ENCODE measurements at regions not wholly inside any gene's neighbourhood (a gene's known extent, or its start where the extent isn't known, plus 50 kb on each side); places are given as distances from the start of the nearest gene placed in this dataset.

GRCh38 chr12:94815450-94815849 is 165.1 kb upstream of the TMCC3 start:
- DNase-seq = no peak
- intact Hi-C loops (cut with DNase I) = no loop called here

GRCh38 chr12:94813314-94813713 is 163.0 kb upstream of the TMCC3 start:
- H3K9me3 ChIP-seq = peaks cover 0 to 16% (median 11%) of the 10 kb centered on the region in 4 donors
- no peaks in the 10 kb centered on the region for H3K4me1 ChIP-seq
- no peaks in the 10 kb centered on the region for H3K27me3 ChIP-seq
- no peak overlapping the region for H3K27ac ChIP-seq
- TF ChIP-seq POLR2AphosphoS5 (IDR thresholded peaks at IDR 0.05) (no peak), EP300 (IDR thresholded peaks at IDR 0.05) (no peak), POLR2A (IDR thresholded peaks at IDR 0.05) (no peak)
- TF ChIP-seq, protein P1, sequence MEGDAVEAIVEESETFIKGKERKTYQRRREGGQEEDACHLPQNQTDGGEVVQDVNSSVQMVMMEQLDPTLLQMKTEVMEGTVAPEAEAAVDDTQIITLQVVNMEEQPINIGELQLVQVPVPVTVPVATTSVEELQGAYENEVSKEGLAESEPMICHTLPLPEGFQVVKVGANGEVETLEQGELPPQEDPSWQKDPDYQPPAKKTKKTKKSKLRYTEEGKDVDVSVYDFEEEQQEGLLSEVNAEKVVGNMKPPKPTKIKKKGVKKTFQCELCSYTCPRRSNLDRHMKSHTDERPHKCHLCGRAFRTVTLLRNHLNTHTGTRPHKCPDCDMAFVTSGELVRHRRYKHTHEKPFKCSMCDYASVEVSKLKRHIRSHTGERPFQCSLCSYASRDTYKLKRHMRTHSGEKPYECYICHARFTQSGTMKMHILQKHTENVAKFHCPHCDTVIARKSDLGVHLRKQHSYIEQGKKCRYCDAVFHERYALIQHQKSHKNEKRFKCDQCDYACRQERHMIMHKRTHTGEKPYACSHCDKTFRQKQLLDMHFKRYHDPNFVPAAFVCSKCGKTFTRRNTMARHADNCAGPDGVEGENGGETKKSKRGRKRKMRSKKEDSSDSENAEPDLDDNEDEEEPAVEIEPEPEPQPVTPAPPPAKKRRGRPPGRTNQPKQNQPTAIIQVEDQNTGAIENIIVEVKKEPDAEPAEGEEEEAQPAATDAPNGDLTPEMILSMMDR (IDR thresholded peaks at IDR 0.05) = no peak
- no peak overlapping the region for H3K4me3 ChIP-seq
- H3K36me3 ChIP-seq = no peaks in the 10 kb centered on the region
- DNase-seq = no peak
- intact Hi-C loops (cut with DNase I) = no loop called here
- WGBS, 2 donors = 34 to 88% methylated on average over 2 of the region's 2 CpGs

More at GRCh38 chr12:94815450-94815849, 165.1 kb upstream of the TMCC3 start:
- Histone ChIP-seq H3K27ac (no peak overlapping the region), H3K36me3 (no peaks in the 10 kb centered on the region), H3K9me3 (peaks cover 0 to 16% (median 11%) of the 10 kb centered on the region in 4 donors), H3K27me3 (no peaks in the 10 kb centered on the region), H3K4me1 (no peaks in the 10 kb centered on the region), H3K4me3 (no peak overlapping the region)
- 83 to 93% methylated on average over 2 of the region's 2 CpGs for WGBS, 2 donors
- TF ChIP-seq POLR2AphosphoS5 (IDR thresholded peaks at IDR 0.05) (no peak), EP300 (IDR thresholded peaks at IDR 0.05) (no peak), POLR2A (IDR thresholded peaks at IDR 0.05) (no peak)
- TF ChIP-seq, protein P1 (IDR thresholded peaks at IDR 0.05) = no peak

DNA sequence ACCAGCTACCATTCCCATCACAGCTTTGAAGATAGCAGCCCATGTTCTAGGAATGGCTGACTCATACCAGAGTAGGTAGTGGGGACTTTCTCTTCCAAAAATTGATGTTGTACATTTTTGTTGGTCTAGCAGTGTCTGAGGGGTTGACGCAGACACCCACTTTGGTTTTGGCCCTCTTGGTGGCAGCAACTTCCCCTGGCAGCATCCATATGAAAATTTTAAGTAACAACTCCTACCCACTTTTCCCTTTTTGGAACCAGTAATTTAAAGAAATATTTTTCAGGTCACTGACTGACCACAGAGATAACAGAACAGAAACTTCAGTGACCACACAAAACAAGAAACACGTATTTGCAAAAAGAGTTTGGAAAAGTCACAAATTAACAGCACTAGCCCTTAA is 162.0 kb upstream of the TMCC3 start:
- DNase-seq = no peak
- Histone ChIP-seq H3K9me3 (peaks cover 0 to 16% (median 11%) of the 10 kb centered on the region in 4 donors), H3K4me3 (no peak overlapping the region), H3K27me3 (no peaks in the 10 kb centered on the region), H3K36me3 (no peaks in the 10 kb centered on the region), H3K4me1 (no peaks in the 10 kb centered on the region), H3K27ac (no peak overlapping the region)
- no peak for TF ChIP-seq EP300 (IDR thresholded peaks at IDR 0.05)
- no peak for TF ChIP-seq POLR2A (IDR thresholded peaks at IDR 0.05)
- no peak for TF ChIP-seq POLR2AphosphoS5 (IDR thresholded peaks at IDR 0.05)
- intact Hi-C loops (cut with DNase I) = no loop called here
- 85 to 91% methylated on average over 2 of the region's 2 CpGs for WGBS, 2 donors

- intact Hi-C loops (cut with DNase I) = no loop called here
- H3K9me3 ChIP-seq = peaks cover 0 to 16% (median 11%) of the 10 kb centered on the region in 4 donors
Measured at GRCh38 chr12:94811611-94812010, 161.3 kb upstream of the TMCC3 start.

GRCh38 chr12:94807951-94808350 is 157.6 kb upstream of the TMCC3 start:
- intact Hi-C loops (cut with DNase I) = no loop called here
- Histone ChIP-seq H3K27ac (no peak overlapping the region), H3K9me3 (peaks cover 0 to 8% (median 7%) of the 10 kb centered on the region in 4 donors), H3K36me3 (no peaks in the 10 kb centered on the region), H3K4me1 (no peaks in the 10 kb centered on the region), H3K27me3 (no peaks in the 10 kb centered on the region), H3K4me3 (no peak overlapping the region)
- DNase-seq = no peak
- no peak for TF ChIP-seq POLR2A (IDR thresholded peaks at IDR 0.05)
- TF ChIP-seq POLR2AphosphoS5 (IDR thresholded peaks at IDR 0.05) = no peak
- no peak for TF ChIP-seq EP300 (IDR thresholded peaks at IDR 0.05)
- TF ChIP-seq, protein P1 (IDR thresholded peaks at IDR 0.05) = no peak

More at GRCh38 chr12:94811611-94812010, 161.3 kb upstream of the TMCC3 start:
- Histone ChIP-seq H3K36me3 (no peaks in the 10 kb centered on the region), H3K27me3 (no peaks in the 10 kb centered on the region), H3K4me3 (no peak overlapping the region), H3K27ac (no peak overlapping the region), H3K4me1 (no peaks in the 10 kb centered on the region)
- TF ChIP-seq EP300 (IDR thresholded peaks at IDR 0.05) (no peak), POLR2A (IDR thresholded peaks at IDR 0.05) (no peak), POLR2AphosphoS5 (IDR thresholded peaks at IDR 0.05) (no peak)
- TF ChIP-seq, protein P1 (IDR thresholded peaks at IDR 0.05) = no peak
- no peak for DNase-seq
